DOHH2 (cell line): ENCODE measurements at regions not wholly inside any gene's neighbourhood (a gene's known extent, or its start where the extent isn't known, plus 50 kb on each side); places are given as distances from the start of the nearest gene placed in this dataset.

Experiments
- H3F3A ChIP-seq: fragments of 200-600 bp; sonication (generic), shearing (Covaris generic); 2 replicates; pipeline ENCODE4 v1.6.0; 2016; ENCODE audit warnings: antibody characterized with exemption, mild to moderate bottlenecking; ENCODE audit not compliant: control insufficient read depth, insufficient read depth
- H3K27ac ChIP-seq: fragments of 200-600 bp; sonication (generic); 2 replicates; pipeline ENCODE4 v1.5.1; 2014; ENCODE audit warnings: low read depth, mild to moderate bottlenecking, low read length, moderate library complexity
- H3K27me3 ChIP-seq: fragments of 200-600 bp; sonication (generic); 2 replicates; pipeline ENCODE4 v1.6.1; 2014; ENCODE audit warnings: mild to moderate bottlenecking, low read length, mixed read lengths; ENCODE audit not compliant: control insufficient read depth
- H3K36me3 ChIP-seq: fragments of 200-600 bp; sonication (generic); 2 replicates; pipeline ENCODE4 v1.6.1; 2014; ENCODE audit warnings: mild to moderate bottlenecking, low read length, moderate library complexity, mixed read lengths; ENCODE audit not compliant: control insufficient read depth
- H3K4me1 ChIP-seq: fragments of 200-600 bp; sonication (generic); 2 replicates; pipeline ENCODE4 v1.6.1; 2014; ENCODE audit warnings: mild to moderate bottlenecking, low read length, mixed read lengths; ENCODE audit not compliant: control insufficient read depth
- H3K4me2 ChIP-seq: fragments of 200-600 bp; sonication (generic); 2 replicates; pipeline ENCODE4 v1.6.0; 2014; ENCODE audit warnings: mild to moderate bottlenecking, low read length, moderate library complexity
- H3K4me3 ChIP-seq: fragments of 200-600 bp; sonication (generic); 2 replicates; pipeline ENCODE4 v1.5.1; 2014; ENCODE audit warnings: mild to moderate bottlenecking, low read length, mixed read lengths
- H3K79me2 ChIP-seq: fragments of 200-600 bp; sonication (generic); 2 replicates; pipeline ENCODE4 v1.6.1; 2014; ENCODE audit warnings: mild to moderate bottlenecking, low read length, mixed read lengths; ENCODE audit not compliant: control insufficient read depth
- H3K9me2 ChIP-seq: fragments of 200-600 bp; sonication (generic); replicated peaks from 2 replicates; pipeline ENCODE4 v1.6.1; 2014; ENCODE audit warnings: mild to moderate bottlenecking, low read length, mixed read lengths; ENCODE audit not compliant: control insufficient read depth
- H3K9me3 ChIP-seq: fragments of 200-600 bp; sonication (generic); 2 replicates; pipeline ENCODE4 v1.6.1; 2014; ENCODE audit warnings: antibody characterized with exemption, low read length, mixed read lengths; ENCODE audit not compliant: control insufficient read depth, insufficient read depth
- H4K20me1 ChIP-seq: fragments of 200-600 bp; sonication (generic); 2 replicates; pipeline ENCODE4 v1.6.0; 2014; ENCODE audit warnings: low read depth, mild to moderate bottlenecking, antibody characterized with exemption, low read length, moderate library complexity; ENCODE audit not compliant: control insufficient read depth, insufficient read depth
- EZH2phosphoT487 ChIP-seq: fragments of 200-600 bp; sonication (generic); IDR thresholded peaks from 2 replicates; pipeline ENCODE4 v1.6.1; 2017; ENCODE audit warnings: borderline replicate concordance, mild to moderate bottlenecking, antibody characterized with exemption, low read length, moderate library complexity, mixed read lengths
- TF ChIP-seq, protein P1 (sequence below): fragments of 200-600 bp; sonication (generic); IDR thresholded peaks from one replicate; pipeline ENCODE4 v1.5.1; 2014; ENCODE audit warnings: antibody characterized with exemption, mild to moderate bottlenecking, low read depth, low read length; ENCODE audit not compliant: poor library complexity, severe bottlenecking

DNA sequence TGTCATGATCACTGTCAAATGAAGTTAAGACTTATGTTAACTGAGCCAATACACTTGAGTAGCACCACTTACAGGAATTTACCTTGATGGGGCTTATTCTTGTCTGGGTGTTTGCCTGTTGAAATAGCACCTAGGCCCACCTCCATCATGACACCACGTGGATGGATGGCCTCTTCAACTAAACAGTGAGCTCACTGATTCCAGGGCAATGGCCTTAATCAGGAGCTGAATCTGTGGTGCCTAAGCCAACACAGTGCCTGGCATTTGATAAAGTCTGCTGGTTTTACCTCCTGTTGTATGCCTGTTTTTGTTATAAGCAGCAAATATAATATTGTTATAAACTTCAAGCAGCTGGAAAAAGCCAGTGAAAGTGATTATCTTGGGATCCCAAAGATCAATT, 190.5 kb downstream of the LURAP1L start:
- Histone ChIP-seq H4K20me1 (no peaks in the 10 kb centered on the region), H3K9me2 (no peaks in the 10 kb centered on the region), H3K4me3 (no peak overlapping the region), H3K79me2 (no peaks in the 10 kb centered on the region), H3K27me3 (no peaks in the 10 kb centered on the region), H3F3A (no peaks in the 10 kb centered on the region), H3K9me3 (no peaks in the 10 kb centered on the region), H3K36me3 (no peaks in the 10 kb centered on the region), H3K4me1 (no peaks in the 10 kb centered on the region), H3K4me2 (no peak overlapping the region), H3K27ac (no peak overlapping the region)
- TF ChIP-seq, protein P1, sequence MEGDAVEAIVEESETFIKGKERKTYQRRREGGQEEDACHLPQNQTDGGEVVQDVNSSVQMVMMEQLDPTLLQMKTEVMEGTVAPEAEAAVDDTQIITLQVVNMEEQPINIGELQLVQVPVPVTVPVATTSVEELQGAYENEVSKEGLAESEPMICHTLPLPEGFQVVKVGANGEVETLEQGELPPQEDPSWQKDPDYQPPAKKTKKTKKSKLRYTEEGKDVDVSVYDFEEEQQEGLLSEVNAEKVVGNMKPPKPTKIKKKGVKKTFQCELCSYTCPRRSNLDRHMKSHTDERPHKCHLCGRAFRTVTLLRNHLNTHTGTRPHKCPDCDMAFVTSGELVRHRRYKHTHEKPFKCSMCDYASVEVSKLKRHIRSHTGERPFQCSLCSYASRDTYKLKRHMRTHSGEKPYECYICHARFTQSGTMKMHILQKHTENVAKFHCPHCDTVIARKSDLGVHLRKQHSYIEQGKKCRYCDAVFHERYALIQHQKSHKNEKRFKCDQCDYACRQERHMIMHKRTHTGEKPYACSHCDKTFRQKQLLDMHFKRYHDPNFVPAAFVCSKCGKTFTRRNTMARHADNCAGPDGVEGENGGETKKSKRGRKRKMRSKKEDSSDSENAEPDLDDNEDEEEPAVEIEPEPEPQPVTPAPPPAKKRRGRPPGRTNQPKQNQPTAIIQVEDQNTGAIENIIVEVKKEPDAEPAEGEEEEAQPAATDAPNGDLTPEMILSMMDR, result no peak
- TF ChIP-seq EZH2phosphoT487, result no peak

- H3K27me3 ChIP-seq, result no peaks in the 10 kb centered on the region
- H3K9me3 ChIP-seq, result no peaks in the 10 kb centered on the region
- no peaks in the 10 kb centered on the region for H3K9me2 ChIP-seq
- H4K20me1 ChIP-seq, result no peaks in the 10 kb centered on the region
- TF ChIP-seq, protein P1, result no peak
- no peak for TF ChIP-seq EZH2phosphoT487
- H3K4me1 ChIP-seq, result no peaks in the 10 kb centered on the region
- no peaks in the 10 kb centered on the region for H3K36me3 ChIP-seq
- H3K4me2 ChIP-seq, result no peak overlapping the region
- no peak overlapping the region for H3K4me3 ChIP-seq
- no peak overlapping the region for H3K27ac ChIP-seq
- H3F3A ChIP-seq, result no peaks in the 10 kb centered on the region
- no peaks in the 10 kb centered on the region for H3K79me2 ChIP-seq
Measured at GRCh38 chr9:12968093-12968492, 193.3 kb downstream of the LURAP1L start.

- H3K9me2 ChIP-seq, result no peaks in the 10 kb centered on the region
Measured at GRCh38 chr9:12972608-12973589, 198.1 kb downstream of the LURAP1L start.

More at GRCh38 chr9:12972608-12973589, 198.1 kb downstream of the LURAP1L start:
- no peak overlapping the region for H3K27ac ChIP-seq
- H4K20me1 ChIP-seq, result no peaks in the 10 kb centered on the region
- H3K79me2 ChIP-seq, result no peaks in the 10 kb centered on the region
- H3K36me3 ChIP-seq, result no peaks in the 10 kb centered on the region
- H3K27me3 ChIP-seq, result no peaks in the 10 kb centered on the region
- no peaks in the 10 kb centered on the region for H3K4me1 ChIP-seq
- no peaks in the 10 kb centered on the region for H3K9me3 ChIP-seq
- TF ChIP-seq, protein P1, result no peak
- no peak for TF ChIP-seq EZH2phosphoT487
- no peak overlapping the region for H3K4me2 ChIP-seq
- no peak overlapping the region for H3K4me3 ChIP-seq
- H3F3A ChIP-seq, result no peaks in the 10 kb centered on the region
